HS-5 (cell line): ENCODE measurements at regions not wholly inside any gene's neighbourhood (a gene's known extent, or its start where the extent isn't known, plus 50 kb on each side); places are given as distances from the start of the nearest gene placed in this dataset.

Source experiments
- DNase-seq: peaks from one replicate; pipeline ENCODE4 v3.0.0-alpha.2; 2012; ENCODE audit warnings: low read depth

DNA sequence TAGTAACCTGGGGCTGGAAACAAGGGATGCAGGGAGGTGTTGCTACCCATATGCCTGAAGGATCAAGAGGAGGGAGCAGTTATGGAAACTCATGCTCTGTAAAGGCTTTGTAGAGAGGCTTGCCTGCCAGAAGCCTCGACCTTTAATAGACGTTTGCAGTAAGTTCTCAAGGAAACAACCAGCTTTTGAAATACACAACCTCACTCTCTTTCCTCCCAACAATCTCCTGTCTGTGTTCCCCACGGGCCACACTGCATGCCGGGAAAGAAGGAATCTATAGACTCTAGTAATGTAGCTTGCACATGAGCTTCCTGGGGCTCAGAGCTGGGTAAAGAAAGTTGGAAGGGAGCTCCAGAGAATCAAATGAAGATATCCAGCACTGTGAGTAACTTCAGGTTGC is 101.6 kb upstream of the PACRGL start:
- DNase-seq: no peak

DNA sequence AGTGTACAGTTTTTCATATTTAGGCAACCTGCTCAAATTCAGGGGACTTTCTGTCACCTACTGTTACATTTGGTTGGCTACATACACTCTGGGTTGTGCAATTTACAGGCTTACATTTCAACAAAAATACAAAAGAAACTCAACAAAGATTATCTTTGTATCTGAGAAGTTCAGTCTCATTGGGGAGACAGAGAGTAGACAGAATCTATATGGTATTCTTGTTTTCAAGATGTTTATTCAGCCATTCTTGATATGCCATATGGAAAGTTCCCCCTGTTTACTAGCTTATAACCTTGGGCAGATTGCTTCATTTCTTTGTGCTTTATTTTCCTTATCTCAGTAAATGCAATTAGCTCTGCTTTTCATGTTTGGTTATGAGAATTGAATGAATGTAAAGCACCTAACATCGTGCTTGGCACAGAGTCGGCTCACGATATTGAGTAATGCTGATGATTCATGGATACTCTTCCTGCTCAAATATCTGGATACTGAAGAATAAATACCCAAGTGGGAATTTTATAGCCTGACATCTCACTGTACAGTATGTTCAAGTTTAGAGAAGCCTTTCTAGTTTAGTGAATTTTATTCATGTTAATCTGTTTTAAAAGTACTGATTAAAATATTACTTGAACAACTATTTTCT is 96.5 kb upstream of the PACRGL start:
- peak; percentile 45 for DNase-seq

DNA sequence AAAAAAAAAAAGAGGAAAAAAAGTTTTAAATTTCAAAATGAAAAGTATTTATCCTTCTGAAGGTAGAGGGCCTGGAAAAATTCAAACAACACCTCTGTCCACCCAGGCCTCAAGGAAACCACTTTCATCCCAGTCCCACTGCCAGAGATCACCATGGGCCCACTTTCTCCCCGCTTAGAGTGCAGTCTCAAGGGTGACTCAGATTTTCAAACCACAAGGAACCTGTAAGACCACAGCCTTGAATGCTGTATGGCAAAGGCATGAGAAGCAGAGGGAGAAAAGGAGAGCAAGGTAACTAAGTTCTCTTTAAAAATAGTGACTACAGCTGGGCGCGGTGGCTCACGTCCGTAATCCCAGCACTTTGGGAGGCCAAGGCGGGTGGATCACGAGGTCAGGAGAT is 87.9 kb upstream of the PACRGL start:
- DNase-seq: no peak

DNA sequence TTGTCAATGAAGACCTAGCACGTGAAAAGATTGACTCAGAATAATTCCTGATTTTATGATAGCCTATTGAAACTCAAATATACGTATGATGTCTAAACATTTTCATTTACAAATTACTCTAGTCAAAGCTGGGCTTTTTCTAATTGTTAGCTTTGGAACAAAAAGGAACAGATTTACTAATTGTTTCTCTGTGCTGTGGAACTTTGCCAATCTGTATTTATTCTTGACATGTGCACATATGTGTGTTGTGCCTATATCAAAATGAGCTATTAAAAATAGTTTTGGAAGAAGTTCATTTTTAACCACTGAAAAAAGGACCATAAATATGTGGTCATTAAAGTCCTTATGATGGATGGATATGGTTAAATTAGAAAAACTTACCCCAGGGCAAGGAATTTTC is 85.4 kb upstream of the PACRGL start:
- no peak for DNase-seq

DNA sequence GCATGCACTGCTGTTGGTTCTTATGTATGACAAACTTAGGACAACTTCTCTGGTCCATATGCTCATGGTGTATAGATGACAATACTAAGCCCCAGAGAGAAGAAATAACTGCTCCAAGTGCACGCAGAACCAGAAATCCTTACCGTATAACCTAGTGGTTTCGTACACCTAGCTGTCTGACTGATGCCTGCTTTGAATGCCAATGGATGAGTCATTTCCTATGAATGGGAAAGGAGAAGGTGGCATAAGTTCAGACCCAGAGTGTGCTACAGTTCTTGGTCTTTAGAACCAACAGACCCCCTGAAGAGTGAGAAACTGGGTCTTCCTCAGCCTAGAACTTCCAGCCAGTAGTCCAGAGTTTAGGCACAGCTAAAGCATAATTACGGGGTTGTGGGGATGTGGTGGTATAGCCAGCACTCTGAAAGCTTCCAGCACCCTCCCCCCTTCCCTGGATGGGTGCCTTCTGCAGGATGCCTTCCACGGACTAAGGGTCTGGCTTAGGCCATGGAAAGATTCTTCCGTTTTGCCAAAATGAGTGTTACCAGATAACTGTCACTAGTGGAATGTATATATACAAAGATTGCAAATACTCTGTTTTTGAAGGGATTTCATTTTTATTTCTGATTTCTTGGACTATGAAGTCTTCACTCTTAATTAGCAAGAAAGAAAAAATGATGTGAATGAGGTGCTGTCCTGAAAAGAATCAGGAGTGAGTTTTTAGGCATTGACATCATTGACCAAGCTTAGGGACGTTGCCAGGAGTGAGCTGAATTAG is 84.6 kb upstream of the PACRGL start:
- DNase-seq: no peak

DNA sequence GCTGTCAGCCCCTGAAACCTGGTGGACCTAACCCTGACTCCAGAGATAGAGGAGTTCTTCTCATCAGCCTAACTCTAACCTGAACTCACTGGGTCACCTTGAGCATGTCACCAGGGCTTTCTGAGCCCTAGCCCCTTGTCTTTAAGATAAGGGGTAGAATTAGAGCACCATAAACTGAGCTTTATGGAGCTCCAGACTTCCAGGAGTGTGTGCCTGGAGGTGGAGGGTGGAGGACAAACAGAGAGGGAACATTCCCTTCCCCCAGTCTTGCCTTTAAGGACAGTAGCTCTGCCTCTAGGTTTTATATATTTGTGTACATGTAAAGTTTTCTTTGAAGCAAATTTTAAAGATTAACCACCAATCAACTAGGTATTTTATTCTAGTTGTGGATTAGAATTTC is 83.9 kb upstream of the PACRGL start:
- DNase-seq: no peak

DNA sequence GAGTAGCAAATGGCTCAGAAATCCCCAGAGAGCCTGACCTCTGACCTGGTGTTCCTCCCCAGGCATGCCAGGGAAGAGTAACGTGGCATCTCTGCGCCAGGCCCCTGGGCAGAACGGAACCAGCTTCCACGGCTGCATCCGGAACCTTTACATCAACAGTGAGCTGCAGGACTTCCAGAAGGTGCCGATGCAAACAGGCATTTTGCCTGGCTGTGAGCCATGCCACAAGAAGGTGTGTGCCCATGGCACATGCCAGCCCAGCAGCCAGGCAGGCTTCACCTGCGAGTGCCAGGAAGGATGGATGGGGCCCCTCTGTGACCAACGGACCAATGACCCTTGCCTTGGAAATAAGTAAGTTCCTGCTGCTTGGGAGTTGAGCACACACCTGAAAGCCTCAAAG is 83.4 kb upstream of the PACRGL start:
- no peak for DNase-seq

DNA sequence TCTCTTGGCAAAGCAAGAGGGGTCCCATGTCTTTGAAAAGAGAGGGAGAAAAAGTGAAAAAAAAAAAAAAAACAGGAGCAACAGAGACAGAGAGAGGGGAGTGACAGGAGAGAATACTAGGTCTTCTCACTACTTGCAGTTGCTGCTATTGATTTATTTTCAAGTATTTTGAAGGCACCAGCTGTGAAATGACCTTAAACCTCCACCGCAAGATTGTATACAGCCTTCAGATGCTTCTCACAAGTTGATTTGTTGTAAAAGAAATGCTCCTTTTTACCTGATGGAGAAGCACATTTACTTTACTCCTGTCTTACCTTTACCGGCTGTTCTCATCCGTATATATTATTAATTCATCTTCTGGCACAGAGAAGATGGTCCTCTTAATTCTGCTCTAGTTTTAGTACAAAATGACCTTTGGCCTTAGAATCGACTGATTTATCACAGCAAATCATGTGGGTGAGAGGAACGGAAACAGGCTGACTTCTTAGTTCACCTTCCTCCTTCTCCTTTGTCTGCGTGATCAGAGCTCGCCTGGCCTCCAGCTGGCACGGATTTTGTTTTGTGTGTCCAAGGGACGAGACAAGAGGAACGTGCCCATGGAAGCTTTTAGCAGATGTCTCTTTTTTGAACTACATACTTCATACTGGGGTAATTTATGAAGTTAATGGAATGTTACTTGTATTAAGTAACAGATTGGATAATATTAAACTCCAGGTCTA is 82.4 kb upstream of the PACRGL start:
- no peak for DNase-seq

DNA sequence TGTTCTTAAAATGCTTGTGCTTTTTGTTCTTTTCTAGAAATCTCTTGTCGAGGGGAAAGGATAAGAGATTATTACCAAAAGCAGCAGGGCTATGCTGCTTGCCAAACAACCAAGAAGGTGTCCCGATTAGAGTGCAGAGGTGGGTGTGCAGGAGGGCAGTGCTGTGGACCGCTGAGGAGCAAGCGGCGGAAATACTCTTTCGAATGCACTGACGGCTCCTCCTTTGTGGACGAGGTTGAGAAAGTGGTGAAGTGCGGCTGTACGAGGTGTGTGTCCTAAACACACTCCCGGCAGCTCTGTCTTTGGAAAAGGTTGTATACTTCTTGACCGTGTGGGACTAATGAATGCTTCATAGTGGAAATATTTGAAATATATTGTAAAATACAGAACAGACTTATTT is 81.5 kb upstream of the PACRGL start:
- DNase-seq: no peak

DNA sequence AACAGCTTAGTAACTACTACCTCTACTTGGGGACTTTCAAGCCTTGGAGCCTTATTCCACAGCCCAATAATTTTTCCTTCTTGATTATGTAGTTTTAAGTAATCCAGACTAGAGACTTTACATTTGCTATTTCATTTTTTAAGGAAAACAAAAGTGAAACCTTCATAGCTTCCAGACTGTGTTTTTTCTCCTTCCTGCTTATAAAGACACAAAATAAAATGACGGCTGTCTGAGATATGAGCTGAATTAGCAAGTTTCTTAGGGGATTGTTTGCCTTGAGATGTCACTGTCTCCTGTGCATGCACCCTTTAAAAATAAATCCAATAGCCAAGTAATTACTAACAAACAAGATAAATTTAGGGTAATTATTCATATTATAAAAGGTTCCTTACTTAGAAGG is 78.8 kb upstream of the PACRGL start:
- no peak for DNase-seq

DNA sequence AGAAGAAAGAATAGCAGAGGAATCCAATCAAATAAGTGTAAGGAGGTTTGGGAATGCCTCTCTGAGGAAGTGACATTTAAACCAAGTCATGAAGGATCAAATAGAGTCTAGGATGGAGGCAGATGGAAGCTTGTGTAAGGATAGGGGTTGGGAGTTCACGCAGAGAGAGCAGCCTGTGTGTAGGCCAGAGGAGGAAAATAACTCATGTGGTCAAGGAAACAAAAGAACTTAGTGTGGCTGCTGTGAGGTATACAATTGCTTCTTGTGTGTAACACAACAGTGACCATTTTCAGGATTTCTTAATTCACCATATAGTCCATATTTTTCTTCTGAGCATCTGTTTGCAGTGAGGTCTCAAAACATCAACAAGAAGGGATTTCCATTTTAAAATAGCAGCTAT is 77.6 kb upstream of the PACRGL start:
- DNase-seq: no peak

DNA sequence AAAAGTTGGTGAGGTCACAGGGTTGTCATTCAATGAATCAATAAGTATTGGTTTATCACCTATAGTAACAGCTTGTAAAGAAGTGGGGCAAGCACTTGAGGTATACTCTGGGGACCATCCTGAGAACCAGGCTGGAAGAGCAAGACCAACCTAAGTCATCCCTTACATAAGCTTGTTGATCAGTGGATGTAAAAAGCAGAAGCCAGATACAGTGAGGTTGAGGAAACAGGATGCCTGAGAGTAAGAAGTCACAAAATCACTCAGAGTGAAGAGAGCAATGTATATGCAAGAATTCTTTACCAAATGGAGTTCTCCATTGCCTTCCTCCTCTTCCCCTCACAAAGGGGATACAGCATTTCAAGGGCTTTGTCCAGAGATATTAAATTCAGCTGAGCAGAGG is 76.3 kb upstream of the PACRGL start:
- no peak for DNase-seq

DNA sequence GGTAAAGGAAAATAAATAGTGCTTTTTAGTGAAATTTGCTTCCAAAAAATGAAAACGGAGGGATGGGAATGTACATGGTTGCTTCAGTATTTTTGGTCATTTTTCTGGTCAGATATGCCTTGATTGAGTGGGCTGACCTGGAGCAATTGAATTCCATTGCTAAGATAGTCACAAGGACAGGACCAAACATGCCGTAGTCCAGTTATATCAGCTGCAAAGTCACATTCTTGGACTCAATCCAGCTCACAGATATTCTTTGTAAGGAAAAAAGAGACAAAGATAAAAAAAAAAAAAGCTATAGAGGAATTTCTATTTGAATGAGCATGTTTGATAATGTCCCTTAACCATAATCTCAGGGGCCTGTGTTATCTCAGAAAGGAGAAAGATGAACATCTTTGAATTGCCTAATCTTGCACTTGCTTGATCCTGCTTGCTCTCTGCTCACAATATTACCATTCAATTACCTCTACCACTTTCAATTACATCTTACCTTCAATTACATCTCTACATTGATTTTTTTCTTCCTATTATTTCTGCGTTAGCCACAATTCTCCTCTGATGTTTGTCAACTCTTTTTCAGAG is 75.4 kb upstream of the PACRGL start:
- DNase-seq: no peak

DNA sequence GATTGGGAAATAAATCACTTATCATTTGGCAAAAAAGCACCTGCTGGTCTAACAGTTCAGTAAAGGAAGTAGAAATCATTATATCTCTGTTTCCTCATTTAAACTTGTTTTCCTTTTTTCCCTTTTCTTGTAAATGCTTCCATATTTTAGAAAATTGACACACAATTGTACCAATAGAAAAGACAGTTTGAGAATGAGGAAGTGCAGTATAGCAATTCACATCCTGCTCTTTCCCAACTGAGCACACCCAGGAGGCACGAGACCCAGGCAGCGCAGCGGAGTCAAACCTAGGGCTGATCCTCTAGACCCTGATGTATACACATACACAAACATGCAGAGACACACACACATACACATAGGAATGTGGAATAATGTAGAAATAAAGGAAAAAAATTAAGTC is 74.8 kb upstream of the PACRGL start:
- no peak for DNase-seq

DNA sequence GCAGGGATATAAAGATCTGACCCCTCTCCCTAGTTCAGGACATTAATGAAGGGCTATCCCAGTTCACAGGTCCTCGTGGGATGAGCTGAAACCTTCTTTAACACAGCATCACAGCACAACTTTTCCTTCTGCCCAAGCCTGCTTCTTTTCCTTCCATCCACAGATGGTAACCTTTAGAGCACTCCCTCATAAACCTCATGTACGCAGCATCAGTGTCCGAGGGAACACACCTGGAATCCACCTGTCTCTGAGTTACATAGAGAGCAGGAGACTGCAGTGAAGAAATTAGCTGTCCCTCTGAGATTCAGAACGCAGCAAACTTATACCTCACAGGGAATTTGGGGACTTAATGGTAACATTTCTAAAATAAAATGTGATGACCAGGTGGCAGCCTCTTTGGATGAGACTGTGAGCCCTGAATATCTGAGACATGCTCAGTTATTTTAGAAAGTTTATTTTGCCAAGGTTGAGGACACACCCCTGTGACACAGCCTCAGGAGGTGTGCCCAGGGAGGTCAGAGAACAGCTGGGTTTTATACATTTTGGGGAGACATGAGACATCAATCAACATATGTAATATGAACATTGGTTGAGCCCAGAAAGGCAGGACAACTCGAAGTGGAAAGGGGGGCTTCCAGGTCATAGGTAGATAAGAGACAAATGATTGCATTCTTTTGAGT is 73.8 kb upstream of the PACRGL start:
- no peak for DNase-seq

DNA sequence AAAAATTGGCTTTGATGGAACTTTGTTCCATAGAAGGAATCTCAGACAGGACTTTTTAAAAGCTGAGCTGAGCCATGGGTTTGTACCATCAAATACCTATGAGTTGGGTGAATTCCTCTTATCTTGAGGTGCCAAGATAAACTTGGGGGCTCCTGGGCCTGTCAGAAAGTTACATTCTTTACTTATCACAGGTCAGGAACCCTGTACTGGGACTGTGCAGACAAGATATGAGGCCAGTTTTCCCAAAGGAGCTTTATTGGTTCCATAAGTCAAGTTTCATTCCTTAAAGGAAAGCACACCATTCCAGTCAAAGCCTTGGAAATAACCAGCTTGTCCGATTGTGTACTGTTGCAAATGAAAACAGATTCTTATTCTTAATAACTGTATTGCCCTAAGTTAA is 72.4 kb upstream of the PACRGL start:
- DNase-seq: no peak

DNA sequence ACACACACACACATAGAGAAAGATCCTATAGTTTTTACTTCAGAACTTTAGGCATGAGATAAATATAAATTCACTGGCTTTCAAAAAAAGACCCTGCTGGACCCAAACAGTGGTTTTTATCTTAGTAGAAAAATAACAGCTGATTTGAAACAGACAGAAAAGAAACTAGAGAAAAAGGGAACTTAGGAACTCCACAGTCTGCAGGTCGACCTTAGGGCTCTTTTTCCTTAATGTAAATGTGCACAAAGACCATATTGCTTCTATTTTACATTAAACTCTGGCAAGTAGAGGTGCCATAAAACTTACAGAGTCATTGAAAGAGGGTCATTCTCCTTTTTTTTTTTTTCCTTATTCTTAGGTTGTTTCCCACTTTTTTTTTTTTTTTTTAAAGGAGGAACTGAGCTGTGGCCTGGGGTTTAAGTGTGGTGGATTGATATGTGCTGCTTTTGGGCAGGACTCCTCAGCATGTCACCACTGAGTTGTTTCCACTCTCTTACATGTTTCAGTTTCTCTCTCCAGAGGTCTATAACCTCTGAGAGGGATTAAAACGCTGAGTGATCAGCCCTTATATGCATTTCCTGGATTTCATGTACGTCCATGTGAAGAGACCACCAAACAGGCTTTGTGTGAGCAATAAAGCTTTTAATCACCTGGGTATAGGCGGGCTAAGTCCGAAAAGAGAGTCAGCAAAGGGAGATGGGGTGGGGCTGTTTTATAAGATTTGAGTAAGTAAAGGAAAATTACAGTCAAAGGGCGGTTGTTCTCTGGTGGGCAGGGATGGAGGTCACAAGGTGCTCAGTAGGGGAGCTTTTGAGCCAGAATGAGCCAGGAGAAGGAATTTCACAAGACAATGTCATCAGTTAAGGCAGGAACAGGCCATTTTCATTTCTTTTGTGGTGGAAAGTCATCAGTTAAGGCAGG is 70.8 kb upstream of the PACRGL start:
- DNase-seq: no peak

DNA sequence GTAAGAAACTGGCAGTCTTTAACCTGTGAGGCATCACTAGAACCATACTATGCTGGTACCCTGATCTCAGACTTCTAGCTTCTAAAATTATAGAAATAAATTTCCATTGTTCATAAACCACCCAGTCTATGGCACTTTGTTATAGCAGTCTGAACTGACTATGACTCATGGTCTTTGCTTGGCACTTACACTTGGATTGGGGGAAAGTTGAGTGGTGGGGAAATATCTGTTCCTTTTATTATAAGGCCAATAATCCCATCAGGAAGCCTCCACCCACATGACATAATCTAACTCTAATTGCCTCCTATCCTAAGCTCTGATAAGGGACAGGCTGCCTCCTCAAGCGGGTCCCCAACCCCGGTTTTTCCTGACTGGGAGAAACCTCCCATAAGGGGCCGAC is 61.4 kb upstream of the PACRGL start:
- no peak for DNase-seq

DNA sequence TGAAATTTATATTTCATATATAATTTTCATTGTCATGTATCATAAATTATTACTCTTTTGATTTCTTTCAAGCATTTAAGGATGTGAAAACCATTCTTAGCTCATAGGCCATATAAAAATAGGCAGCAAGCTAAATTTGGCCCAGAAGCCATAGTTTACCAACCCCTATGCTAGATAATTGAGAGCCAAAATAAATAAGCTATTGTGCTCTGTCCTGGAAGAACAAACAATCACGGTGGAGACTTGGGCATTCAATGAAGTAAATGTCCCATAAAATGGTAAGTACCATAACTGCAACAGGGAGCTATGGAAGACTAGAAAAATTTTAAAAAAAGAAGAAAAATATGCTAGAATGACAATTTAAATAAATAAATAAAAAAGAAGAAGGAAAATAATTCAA is 60.9 kb upstream of the PACRGL start:
- no peak for DNase-seq

DNA sequence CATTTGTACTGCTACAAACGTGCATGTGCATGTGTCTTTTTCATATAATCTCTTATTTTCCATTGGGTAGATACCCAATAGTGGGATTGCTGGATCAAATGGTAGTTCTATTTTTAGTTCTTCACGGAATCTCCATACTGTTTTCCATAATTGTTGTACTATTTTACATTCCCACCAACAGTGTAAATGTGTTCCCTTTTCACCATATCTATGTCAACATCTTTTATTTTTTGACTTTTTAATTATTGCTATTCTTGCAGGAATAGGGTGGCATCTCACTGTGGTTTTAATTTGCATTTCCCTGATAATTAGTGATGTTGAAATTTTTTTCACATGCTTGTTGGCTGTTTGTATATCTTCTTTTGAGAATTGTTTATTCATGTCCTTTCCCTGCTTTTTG is 59.3 kb upstream of the PACRGL start:
- no peak for DNase-seq

DNA sequence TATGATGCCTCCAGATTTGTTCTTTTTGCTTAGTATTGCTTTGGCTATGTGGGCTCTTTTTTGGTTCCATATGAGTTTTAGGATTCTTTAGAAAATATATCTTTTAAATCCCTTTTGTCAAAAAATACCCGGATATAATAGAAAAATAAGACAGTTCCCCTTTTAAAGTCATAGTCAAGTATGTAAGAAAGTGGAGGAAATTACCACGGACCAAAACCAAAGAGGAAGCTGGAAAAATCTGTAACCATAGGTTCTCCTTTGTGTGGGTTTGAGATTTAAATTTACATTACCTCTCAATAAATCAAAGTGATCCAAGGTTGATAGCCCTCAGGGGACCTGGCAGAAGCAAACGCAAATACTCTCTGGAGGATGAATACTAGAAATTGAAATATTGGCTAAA is 58.3 kb upstream of the PACRGL start:
- no peak for DNase-seq
